ENCODE measurements at regions not wholly inside any gene's neighbourhood (a gene's known extent, or its start where the extent isn't known, plus 50 kb on each side); places are given as distances from the start of the nearest gene placed in this dataset.
A peak's percentile ranks its signal among the peaks of the same experiment; 100 is the strongest.

DNA sequence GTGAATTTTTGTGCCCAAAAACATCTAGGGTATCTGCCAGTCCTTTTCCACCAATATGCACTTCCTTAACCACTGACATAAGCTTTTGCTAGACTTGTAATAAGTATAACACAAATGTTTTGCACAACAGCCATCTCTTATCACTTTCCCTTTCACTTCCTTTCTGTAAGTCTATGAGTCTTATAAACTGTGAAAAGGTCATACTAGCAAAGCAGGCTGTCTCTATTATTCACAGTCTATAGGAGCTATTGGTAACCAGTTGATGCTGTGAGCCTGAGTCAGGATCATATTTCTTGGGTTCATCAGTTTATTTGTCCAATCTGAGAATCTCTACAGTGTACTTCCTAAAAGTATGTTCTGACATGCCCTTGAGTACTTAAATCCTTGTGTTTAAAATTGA, 172.6 kb downstream of the CHRM3 start:
- H3K9me3 Mint-ChIP-seq = no peaks in the 10 kb centered on the region
- peaks cover 11% of the 10 kb centered on the region for H3K4me1 Mint-ChIP-seq (ENCODE audit: low read depth)
- no peak for DNase-seq
- H3K27ac Mint-ChIP-seq = no peak overlapping the region
- H3K4me3 Mint-ChIP-seq = no peak overlapping the region
- no peaks in the 10 kb centered on the region for H3K27me3 Mint-ChIP-seq
- H3K36me3 Mint-ChIP-seq (ENCODE audit: low read depth) = no peaks in the 10 kb centered on the region

- Mint-ChIP-seq H3K27ac (no peak overlapping the region), H3K4me3 (no peak overlapping the region), H3K4me1 (ENCODE audit: low read depth) (peaks cover 12% of the 10 kb centered on the region)
Measured at GRCh38 chr1:239560921-239561320, 174.6 kb downstream of the CHRM3 start.

DNA sequence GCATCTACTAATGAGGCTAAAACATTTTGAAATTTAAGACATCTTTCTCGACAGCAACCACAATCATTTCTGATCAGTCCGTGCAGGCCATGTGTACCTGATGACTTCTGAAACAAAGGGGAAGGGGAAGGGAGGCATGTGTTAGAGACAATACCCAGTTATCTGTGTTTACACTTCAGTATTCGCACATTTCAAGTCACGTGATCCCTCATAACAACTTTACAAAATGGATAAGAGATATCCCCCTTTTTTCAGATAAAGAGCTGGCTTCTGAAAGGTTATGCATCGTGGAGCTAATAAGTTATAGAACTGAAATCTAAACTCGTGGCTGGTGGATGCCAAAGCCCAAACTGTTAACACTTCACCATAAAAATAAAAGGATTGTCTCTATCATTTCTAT, 175.7 kb downstream of the CHRM3 start:
- Mint-ChIP-seq H3K36me3 (ENCODE audit: low read depth) (no peaks in the 10 kb centered on the region), H3K4me1 (ENCODE audit: low read depth) (peaks cover 12% of the 10 kb centered on the region), H3K9me3 (no peaks in the 10 kb centered on the region), H3K27me3 (no peaks in the 10 kb centered on the region), H3K4me3 (no peak overlapping the region), H3K27ac (no peak overlapping the region)
- DNase-seq = no peak

More at GRCh38 chr1:239560921-239561320, 174.6 kb downstream of the CHRM3 start:
- no peaks in the 10 kb centered on the region for H3K9me3 Mint-ChIP-seq
- no peak for DNase-seq
- no peaks in the 10 kb centered on the region for H3K36me3 Mint-ChIP-seq (ENCODE audit: low read depth)
- H3K27me3 Mint-ChIP-seq = no peaks in the 10 kb centered on the region

DNA sequence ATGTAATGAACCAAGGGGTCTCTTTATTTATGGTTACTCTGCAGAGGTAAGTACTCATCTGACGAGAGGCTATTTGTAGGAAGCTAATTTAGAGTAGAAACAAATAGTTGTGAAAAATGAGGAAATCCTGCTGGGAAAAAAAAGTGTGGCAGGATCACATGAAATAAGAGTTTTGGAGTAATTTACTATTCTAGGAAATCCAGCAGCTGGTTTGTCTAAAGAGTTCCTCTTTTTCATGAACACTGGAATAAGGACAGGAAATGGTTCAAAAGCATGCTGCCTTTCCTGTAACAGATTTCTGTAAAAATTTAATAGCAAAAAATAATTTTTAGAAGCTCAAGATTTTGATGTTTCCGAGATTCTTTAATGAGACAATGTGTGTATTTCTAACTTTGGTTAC, 177.3 kb downstream of the CHRM3 start:
- peaks cover 11% of the 10 kb centered on the region for H3K4me1 Mint-ChIP-seq (ENCODE audit: low read depth)
- H3K4me3 Mint-ChIP-seq = no peak overlapping the region
- H3K9me3 Mint-ChIP-seq = no peaks in the 10 kb centered on the region
- no peaks in the 10 kb centered on the region for H3K36me3 Mint-ChIP-seq (ENCODE audit: low read depth)
- no peaks in the 10 kb centered on the region for H3K27me3 Mint-ChIP-seq
- DNase-seq = no peak
- no peak overlapping the region for H3K27ac Mint-ChIP-seq

DNA sequence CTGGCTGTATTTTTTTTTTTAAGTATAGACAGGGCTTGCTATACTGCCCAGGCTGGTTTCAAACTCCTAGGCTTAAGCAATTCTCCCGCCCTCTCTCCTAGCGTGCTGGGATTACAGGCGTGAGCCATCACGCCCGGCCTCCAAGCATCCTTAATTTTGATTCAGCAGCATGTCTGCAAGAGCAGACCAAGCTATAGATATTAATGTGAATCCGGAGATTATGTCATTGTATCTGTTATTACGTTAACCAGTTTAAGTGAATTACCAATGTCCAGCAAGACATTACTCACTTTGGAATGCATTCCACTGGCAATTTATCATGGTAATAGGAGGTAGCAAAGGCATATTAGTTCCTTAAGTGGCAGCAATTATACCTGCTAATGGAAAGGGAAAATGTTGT, 179.7 kb downstream of the CHRM3 start:
- Mint-ChIP-seq H3K36me3 (ENCODE audit: low read depth) (no peaks in the 10 kb centered on the region), H3K27me3 (no peaks in the 10 kb centered on the region), H3K4me3 (no peak overlapping the region), H3K4me1 (ENCODE audit: low read depth) (peaks cover 7% of the 10 kb centered on the region), H3K27ac (no peak overlapping the region), H3K9me3 (no peaks in the 10 kb centered on the region)
- DNase-seq = no peak

GRCh38 chr1:239570878-239571277, 184.5 kb downstream of the CHRM3 start:
- Mint-ChIP-seq H3K4me1 (ENCODE audit: low read depth) (peaks cover 11% of the 10 kb centered on the region), H3K27me3 (no peaks in the 10 kb centered on the region), H3K4me3 (no peak overlapping the region), H3K27ac (no peak overlapping the region), H3K36me3 (ENCODE audit: low read depth) (no peaks in the 10 kb centered on the region), H3K9me3 (no peaks in the 10 kb centered on the region)
- DNase-seq = no peak

- H3K9me3 Mint-ChIP-seq = no peaks in the 10 kb centered on the region
- H3K4me3 Mint-ChIP-seq = no peak overlapping the region
- H3K27me3 Mint-ChIP-seq = no peaks in the 10 kb centered on the region
- H3K36me3 Mint-ChIP-seq (ENCODE audit: low read depth) = no peaks in the 10 kb centered on the region
- peaks cover 12% of the 10 kb centered on the region for H3K4me1 Mint-ChIP-seq (ENCODE audit: low read depth)
- H3K27ac Mint-ChIP-seq = no peak overlapping the region
- DNase-seq = no peak
Measured at GRCh38 chr1:239572183-239572582, 185.8 kb downstream of the CHRM3 start.

- Mint-ChIP-seq H3K27me3 (no peaks in the 10 kb centered on the region), H3K27ac (no peak overlapping the region), H3K4me3 (no peak overlapping the region), H3K4me1 (ENCODE audit: low read depth) (peaks cover 12% of the 10 kb centered on the region), H3K36me3 (ENCODE audit: low read depth) (no peaks in the 10 kb centered on the region), H3K9me3 (no peaks in the 10 kb centered on the region)
- DNase-seq = no peak
Measured at GRCh38 chr1:239574112-239574511, 187.7 kb downstream of the CHRM3 start.

DNA sequence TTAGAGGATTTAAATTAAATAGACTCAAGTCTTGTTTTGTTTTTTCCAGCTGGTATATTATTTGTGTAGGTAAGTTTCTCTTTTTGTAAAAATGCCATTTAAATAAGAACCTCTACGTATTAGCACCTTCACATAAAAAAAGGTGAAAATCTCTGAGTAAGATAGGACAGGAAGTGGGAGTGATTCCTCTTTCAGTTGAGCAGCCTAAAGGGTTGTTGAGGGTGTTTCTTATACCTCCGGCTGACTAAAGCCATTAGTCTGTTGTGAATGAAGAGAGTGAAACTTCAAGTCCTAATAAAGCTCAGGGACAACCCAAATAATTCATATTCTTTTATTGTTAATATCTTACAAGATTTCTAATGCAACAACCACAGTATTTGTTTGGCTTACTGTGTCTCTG, 188.7 kb downstream of the CHRM3 start:
- H3K27me3 Mint-ChIP-seq = no peaks in the 10 kb centered on the region
- no peaks in the 10 kb centered on the region for H3K9me3 Mint-ChIP-seq
- no peak for DNase-seq
- no peak overlapping the region for H3K4me3 Mint-ChIP-seq
- H3K4me1 Mint-ChIP-seq (ENCODE audit: low read depth) = peaks cover 11% of the 10 kb centered on the region
- H3K36me3 Mint-ChIP-seq (ENCODE audit: low read depth) = no peaks in the 10 kb centered on the region
- H3K27ac Mint-ChIP-seq = no peak overlapping the region

DNA sequence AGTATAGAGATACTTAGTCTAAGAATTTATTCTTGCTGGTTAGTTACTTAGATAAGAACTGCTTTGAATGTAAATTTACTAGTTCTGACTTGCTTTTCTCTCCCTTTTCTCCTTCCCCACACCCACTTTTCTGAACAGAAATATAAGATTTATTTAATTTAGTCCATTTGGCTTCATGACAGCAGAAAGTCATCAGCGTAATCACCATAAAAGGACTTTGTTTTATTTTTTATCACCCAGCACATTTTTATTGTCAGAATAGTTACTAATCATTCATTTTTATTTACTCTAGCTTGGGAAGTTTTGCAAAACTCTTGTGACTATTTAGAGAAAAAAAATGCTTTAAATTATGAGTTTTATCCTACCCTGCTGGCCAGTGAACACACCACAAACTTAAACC, 197.2 kb downstream of the CHRM3 start:
- H3K9me3 Mint-ChIP-seq = no peaks in the 10 kb centered on the region
- no peaks in the 10 kb centered on the region for H3K36me3 Mint-ChIP-seq (ENCODE audit: low read depth)
- H3K27me3 Mint-ChIP-seq = no peaks in the 10 kb centered on the region
- DNase-seq = no peak
- H3K4me1 Mint-ChIP-seq (ENCODE audit: low read depth) = peaks cover 14% of the 10 kb centered on the region
- H3K4me3 Mint-ChIP-seq = no peak overlapping the region
- no peak overlapping the region for H3K27ac Mint-ChIP-seq

- H3K27ac Mint-ChIP-seq = no peak overlapping the region
- no peak overlapping the region for H3K4me3 Mint-ChIP-seq
- no peaks in the 10 kb centered on the region for H3K27me3 Mint-ChIP-seq
- peaks cover 14% of the 10 kb centered on the region for H3K4me1 Mint-ChIP-seq (ENCODE audit: low read depth)
- no peaks in the 10 kb centered on the region for H3K9me3 Mint-ChIP-seq
- no peaks in the 10 kb centered on the region for H3K36me3 Mint-ChIP-seq (ENCODE audit: low read depth)
- no peak for DNase-seq
Measured at GRCh38 chr1:239586128-239586527, 199.8 kb downstream of the CHRM3 start.

- H3K4me1 Mint-ChIP-seq (ENCODE audit: low read depth) = peaks cover 14% of the 10 kb centered on the region
- no peaks in the 10 kb centered on the region for H3K27me3 Mint-ChIP-seq
- H3K36me3 Mint-ChIP-seq (ENCODE audit: low read depth) = no peaks in the 10 kb centered on the region
- DNase-seq = peak; percentile 39
- H3K4me3 Mint-ChIP-seq = no peak overlapping the region
- no peaks in the 10 kb centered on the region for H3K9me3 Mint-ChIP-seq
- H3K27ac Mint-ChIP-seq = no peak overlapping the region
Measured at GRCh38 chr1:239587066-239587465, 200.7 kb downstream of the CHRM3 start.

DNA sequence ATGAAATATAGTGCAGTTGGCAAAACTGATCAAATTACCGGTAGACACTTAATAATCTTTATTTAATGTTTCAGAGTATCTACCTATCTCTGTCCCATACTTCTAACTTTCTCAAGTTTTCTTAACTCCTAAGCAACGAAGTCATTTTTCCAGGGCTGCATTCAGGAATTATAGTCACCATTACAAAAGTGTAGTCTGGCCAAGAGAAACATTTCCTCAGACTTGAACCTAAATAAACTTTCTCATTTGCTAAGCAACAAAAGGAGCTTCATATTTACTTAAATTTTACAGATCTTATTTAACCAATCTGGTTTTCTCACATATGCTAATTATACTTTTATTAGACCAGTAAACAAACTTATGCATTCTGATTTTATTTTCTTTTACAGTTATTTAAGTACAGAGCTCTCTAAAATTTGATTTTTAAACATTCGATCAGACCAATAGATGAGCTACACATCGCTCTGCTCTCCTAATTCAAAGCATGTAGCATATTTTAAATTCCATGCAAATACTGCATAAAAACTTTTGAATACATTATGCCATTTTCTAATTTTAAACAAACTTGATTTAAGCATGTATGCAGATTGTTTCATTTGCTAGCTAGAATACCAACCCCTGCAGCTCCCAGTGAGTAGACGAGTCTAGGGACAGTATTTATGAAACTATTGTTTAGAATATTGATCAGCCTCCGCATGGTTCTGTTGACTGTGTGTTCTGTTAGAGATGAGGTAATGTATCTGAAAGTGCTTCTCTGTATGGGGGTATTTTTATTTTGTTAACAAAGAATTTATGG, 201.4 kb downstream of the CHRM3 start:
- H3K27ac Mint-ChIP-seq = no peak overlapping the region

DNA sequence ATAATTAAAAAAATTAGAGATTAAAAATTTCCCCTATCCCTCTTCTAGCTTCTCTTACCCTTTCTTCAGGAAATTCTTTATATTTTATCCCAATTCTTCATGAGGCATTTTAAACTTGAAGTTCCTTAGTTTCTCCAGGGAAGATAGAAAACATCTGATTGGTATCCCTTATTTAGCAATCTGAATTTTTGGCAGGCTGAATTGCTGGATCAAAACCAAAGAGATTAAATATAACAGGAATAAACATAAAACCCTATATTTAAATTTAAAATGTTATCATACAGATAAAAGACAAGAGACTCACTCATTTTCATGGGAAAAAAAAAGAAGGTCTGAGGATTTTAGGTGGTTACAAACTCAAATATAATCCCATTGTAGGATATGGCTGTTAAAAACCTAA, 204.2 kb downstream of the CHRM3 start:
- Mint-ChIP-seq H3K4me1 (ENCODE audit: low read depth) (peaks cover 12% of the 10 kb centered on the region), H3K36me3 (ENCODE audit: low read depth) (no peaks in the 10 kb centered on the region)

More for the DNA sequence above, 201.4 kb downstream of the CHRM3 start:
- Mint-ChIP-seq H3K4me3 (no peak overlapping the region), H3K9me3 (no peaks in the 10 kb centered on the region), H3K36me3 (ENCODE audit: low read depth) (no peaks in the 10 kb centered on the region), H3K4me1 (ENCODE audit: low read depth) (peaks cover 14% of the 10 kb centered on the region), H3K27me3 (no peaks in the 10 kb centered on the region)
- no peak for DNase-seq

DNA sequence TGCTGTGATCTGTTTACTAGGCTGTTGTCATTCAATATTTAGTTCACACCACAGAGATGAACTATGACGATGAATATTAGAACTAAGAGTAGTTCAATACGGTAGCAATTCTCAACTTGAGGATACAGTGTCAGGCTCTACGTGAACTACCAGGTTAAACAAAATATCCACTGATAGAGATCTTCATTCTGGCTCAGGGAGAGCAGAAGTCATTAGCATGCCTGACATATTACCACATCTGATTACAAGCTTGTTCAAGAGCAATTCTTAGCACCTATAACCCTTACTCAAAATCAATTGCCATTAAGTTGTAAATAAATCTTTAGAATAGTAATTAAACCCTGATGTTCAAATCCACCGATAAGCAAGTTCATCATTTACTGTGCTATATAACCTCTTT, 207.2 kb downstream of the CHRM3 start:
- H3K4me3 Mint-ChIP-seq = no peak overlapping the region

More for the DNA sequence above, 204.2 kb downstream of the CHRM3 start:
- DNase-seq = no peak
- H3K27ac Mint-ChIP-seq = no peak overlapping the region
- H3K4me3 Mint-ChIP-seq = no peak overlapping the region
- H3K9me3 Mint-ChIP-seq = no peaks in the 10 kb centered on the region
- no peaks in the 10 kb centered on the region for H3K27me3 Mint-ChIP-seq

GRCh38 chr1:239600588-239600987, 214.2 kb downstream of the CHRM3 start:
- Mint-ChIP-seq H3K4me1 (ENCODE audit: low read depth) (no peaks in the 10 kb centered on the region), H3K27me3 (no peaks in the 10 kb centered on the region), H3K4me3 (no peak overlapping the region), H3K36me3 (ENCODE audit: low read depth) (no peaks in the 10 kb centered on the region), H3K27ac (no peak overlapping the region), H3K9me3 (no peaks in the 10 kb centered on the region)
- no peak for DNase-seq

More for the DNA sequence above, 207.2 kb downstream of the CHRM3 start:
- no peaks in the 10 kb centered on the region for H3K27me3 Mint-ChIP-seq
- no peak overlapping the region for H3K27ac Mint-ChIP-seq
- no peaks in the 10 kb centered on the region for H3K4me1 Mint-ChIP-seq (ENCODE audit: low read depth)
- H3K36me3 Mint-ChIP-seq (ENCODE audit: low read depth) = no peaks in the 10 kb centered on the region
- no peak for DNase-seq
- H3K9me3 Mint-ChIP-seq = no peaks in the 10 kb centered on the region
